ENCODE measurements at regions not wholly inside any gene's neighbourhood (a gene's known extent, or its start where the extent isn't known, plus 50 kb on each side); places are given as distances from the start of the nearest gene placed in this dataset.

DNA sequence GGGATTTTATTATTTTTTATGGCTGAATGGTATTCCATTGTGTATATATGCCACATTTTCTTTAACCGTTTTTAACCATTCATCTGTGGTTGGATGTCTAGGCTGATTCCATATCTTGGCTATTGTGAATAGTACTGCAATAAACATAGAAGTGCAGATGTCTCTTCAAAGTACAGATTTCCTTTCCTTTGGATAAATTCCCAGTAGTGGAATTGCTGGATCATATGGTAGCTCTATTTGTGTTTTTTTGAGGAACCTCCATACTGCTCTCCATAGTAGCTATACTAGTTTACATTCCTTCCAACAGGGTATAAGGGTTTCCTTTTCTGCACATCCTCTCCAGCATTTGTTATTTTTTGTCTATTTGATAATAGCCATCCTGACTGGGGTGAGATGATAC is 71.9 kb upstream of the SEZ6L start:
- TF ChIP-seq, protein P1, sequence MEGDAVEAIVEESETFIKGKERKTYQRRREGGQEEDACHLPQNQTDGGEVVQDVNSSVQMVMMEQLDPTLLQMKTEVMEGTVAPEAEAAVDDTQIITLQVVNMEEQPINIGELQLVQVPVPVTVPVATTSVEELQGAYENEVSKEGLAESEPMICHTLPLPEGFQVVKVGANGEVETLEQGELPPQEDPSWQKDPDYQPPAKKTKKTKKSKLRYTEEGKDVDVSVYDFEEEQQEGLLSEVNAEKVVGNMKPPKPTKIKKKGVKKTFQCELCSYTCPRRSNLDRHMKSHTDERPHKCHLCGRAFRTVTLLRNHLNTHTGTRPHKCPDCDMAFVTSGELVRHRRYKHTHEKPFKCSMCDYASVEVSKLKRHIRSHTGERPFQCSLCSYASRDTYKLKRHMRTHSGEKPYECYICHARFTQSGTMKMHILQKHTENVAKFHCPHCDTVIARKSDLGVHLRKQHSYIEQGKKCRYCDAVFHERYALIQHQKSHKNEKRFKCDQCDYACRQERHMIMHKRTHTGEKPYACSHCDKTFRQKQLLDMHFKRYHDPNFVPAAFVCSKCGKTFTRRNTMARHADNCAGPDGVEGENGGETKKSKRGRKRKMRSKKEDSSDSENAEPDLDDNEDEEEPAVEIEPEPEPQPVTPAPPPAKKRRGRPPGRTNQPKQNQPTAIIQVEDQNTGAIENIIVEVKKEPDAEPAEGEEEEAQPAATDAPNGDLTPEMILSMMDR (IDR thresholded peaks at IDR 0.05; ENCODE audit: unreplicated experiment in 3 of 3): no peak
- Mint-ChIP-seq H3K27me3 (ENCODE audit: low read depth) (peaks cover 15% of the 10 kb centered on the region), H3K36me3 (ENCODE audit: low read depth) (no peaks in the 10 kb centered on the region), H3K27ac (no peak overlapping the region), H3K4me3 (no peak overlapping the region), H3K9me3 (no peaks in the 10 kb centered on the region), H3K4me1 (no peaks in the 10 kb centered on the region)

DNA sequence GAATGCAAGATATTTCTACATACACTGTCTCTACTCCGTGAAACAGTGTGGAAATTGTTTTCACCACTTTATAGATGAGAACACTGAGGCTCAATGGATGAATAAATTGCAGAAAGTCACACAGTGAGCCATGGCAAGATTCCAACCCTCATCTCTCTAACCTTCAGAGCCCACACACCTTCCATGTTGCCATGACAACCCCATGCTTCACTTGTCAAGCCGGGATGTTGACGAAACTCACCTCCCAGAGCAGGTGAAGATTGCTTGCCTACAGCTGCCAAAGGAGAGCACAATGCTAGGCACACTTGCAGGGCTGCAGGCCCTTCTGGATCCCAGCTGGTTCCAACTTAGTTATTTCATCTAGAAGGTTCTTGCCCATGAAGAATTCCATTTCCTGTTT is 71.4 kb upstream of the SEZ6L start:
- no peak overlapping the region for H3K4me3 Mint-ChIP-seq
- no peaks in the 10 kb centered on the region for H3K36me3 Mint-ChIP-seq (ENCODE audit: low read depth)
- peaks cover 15% of the 10 kb centered on the region for H3K27me3 Mint-ChIP-seq (ENCODE audit: low read depth)
- H3K4me1 Mint-ChIP-seq: no peaks in the 10 kb centered on the region
- no peaks in the 10 kb centered on the region for H3K9me3 Mint-ChIP-seq
- TF ChIP-seq, protein P1 (IDR thresholded peaks at IDR 0.05; ENCODE audit: unreplicated experiment in 3 of 3): no peak
- H3K27ac Mint-ChIP-seq: no peak overlapping the region

DNA sequence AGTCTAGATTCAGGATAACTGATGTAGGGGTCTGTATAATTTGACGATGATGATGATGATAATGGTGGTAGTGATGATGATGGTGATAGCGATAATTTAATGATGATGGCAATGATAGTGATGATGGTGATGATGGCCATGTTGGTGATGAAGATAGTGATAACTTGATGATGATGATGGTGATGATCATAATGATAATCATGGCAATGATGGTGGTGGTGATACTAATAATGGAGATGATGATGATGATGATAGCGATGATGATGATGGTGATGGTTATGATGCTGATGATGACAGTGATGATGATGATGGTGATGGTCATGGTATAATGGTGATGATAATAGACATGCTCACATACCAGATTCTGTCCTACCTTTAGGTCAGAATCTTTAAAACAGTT is 66.2 kb upstream of the SEZ6L start:
- H3K36me3 Mint-ChIP-seq (ENCODE audit: low read depth): no peaks in the 10 kb centered on the region
- H3K4me3 Mint-ChIP-seq: no peak overlapping the region
- TF ChIP-seq, protein P1 (IDR thresholded peaks at IDR 0.05; ENCODE audit: unreplicated experiment in 3 of 3): no peak
- no peak overlapping the region for H3K27ac Mint-ChIP-seq
- peaks cover 22% of the 10 kb centered on the region for H3K27me3 Mint-ChIP-seq (ENCODE audit: low read depth)
- no peaks in the 10 kb centered on the region for H3K9me3 Mint-ChIP-seq
- no peaks in the 10 kb centered on the region for H3K4me1 Mint-ChIP-seq

DNA sequence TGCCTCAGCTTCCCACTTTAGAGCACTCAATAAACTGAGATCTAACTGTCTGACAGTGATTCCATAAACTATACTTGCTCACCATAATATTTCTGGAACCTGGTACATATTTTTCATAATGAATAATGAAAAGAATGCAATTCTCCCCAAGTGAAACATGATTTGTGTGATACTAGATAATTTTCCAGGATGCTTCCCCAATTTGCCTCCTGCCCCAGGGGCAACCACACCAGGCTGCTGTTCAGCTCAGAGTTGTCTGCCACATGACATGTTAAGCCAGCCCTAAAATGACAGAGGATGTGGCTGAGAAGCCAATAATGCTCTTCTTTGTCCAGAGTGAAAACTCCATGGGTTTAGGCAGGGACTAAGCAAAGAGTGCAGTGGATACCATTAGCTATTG is 62.9 kb upstream of the SEZ6L start:
- Mint-ChIP-seq H3K36me3 (ENCODE audit: low read depth) (no peaks in the 10 kb centered on the region), H3K27me3 (ENCODE audit: low read depth) (peaks cover 30% of the 10 kb centered on the region), H3K4me1 (no peaks in the 10 kb centered on the region), H3K27ac (no peak overlapping the region), H3K4me3 (no peak overlapping the region), H3K9me3 (peaks cover 8% of the 10 kb centered on the region)
- TF ChIP-seq, protein P1 (IDR thresholded peaks at IDR 0.05; ENCODE audit: unreplicated experiment in 3 of 3): no peak

DNA sequence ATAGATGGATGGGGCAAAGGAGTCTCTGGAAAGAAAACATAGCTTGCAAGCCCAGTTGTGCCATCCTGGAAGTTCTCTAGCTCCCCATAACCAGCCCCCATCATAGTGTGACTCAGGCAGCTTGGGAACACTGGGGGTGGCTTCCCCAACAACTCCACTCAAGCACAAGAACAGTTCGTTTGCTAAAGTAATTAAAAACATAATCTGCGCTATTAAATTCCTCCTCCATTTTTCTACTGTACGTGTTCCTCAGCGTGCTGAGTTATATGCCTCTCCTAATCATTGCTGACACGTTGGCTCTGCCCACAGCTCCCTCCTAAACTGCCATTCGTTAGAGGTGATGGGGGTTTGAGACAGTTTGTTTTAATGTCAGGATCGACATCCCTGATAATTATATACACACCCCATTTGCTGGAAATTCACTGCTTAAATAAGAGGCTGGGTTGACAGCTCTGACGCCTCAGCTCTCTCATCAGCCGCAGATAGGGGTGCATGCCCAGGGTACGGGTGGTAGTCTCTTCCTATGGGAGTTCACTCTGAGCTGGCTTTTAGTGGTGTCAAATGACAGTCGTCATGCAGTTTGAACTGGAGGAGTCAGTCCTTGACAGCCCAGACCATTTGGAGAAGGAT is 59.5 kb upstream of the SEZ6L start:
- no peaks in the 10 kb centered on the region for H3K4me1 Mint-ChIP-seq
- H3K27ac Mint-ChIP-seq: no peak overlapping the region
- TF ChIP-seq, protein P1 (IDR thresholded peaks at IDR 0.05; ENCODE audit: unreplicated experiment in 3 of 3): no peak
- peaks cover 10% of the 10 kb centered on the region for H3K9me3 Mint-ChIP-seq
- H3K36me3 Mint-ChIP-seq (ENCODE audit: low read depth): no peaks in the 10 kb centered on the region
- H3K4me3 Mint-ChIP-seq: no peak overlapping the region
- H3K27me3 Mint-ChIP-seq (ENCODE audit: low read depth): peaks cover 26% of the 10 kb centered on the region

DNA sequence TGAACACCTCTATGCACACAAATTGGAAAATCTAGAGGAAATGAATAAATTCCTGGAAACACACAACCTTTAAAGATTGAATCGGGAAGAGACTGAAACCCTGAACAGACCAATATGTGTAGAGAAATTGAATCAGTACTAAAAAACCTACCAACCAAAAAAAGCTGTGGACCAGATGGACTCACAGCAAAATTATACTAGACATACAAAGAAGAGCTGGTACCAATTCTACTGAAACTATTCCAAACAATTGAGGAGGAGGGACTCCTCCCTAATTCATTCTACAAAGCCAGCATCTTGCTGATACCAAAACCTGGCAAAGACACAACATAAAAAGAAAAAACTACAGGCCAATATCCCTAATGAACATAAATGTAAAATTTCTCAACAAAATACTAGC is 54.4 kb upstream of the SEZ6L start:
- Mint-ChIP-seq H3K36me3 (ENCODE audit: low read depth) (no peaks in the 10 kb centered on the region), H3K27ac (no peak overlapping the region), H3K4me1 (no peaks in the 10 kb centered on the region), H3K27me3 (ENCODE audit: low read depth) (peaks cover 30% of the 10 kb centered on the region), H3K4me3 (no peak overlapping the region), H3K9me3 (peaks cover 10% of the 10 kb centered on the region)
- TF ChIP-seq, protein P1 (IDR thresholded peaks at IDR 0.05; ENCODE audit: unreplicated experiment in 3 of 3): no peak

Data from nephron (organoid).